Osteoblast (primary cell): ENCODE measurements at regions not wholly inside any gene's neighbourhood (a gene's known extent, or its start where the extent isn't known, plus 50 kb on each side); places are given as distances from the start of the nearest gene placed in this dataset.
"Not testable (repeated sequence)": the region's sequence is repeated elsewhere in the genome, so short reads cannot be mapped to it uniquely, and the experiment has no call there.

Experiments
- DNase-seq: peaks from one replicate; pipeline ENCODE4 v3.0.0; 2011; ENCODE audit warnings: low spot score, mixed read lengths; ENCODE audit not compliant: insufficient read length; ENCODE audit errors: missing footprints
- H2AFZ ChIP-seq: 2 replicates; pipeline ENCODE4 v1.6.0; 2011; ENCODE audit warnings: mild to moderate bottlenecking, low read length
- H3K27ac ChIP-seq: 2 replicates; pipeline ENCODE4 v1.5.1; 2011; ENCODE audit warnings: mild to moderate bottlenecking, low read depth, low read length, moderate library complexity
- H3K27me3 ChIP-seq: 2 replicates; pipeline ENCODE4 v1.6.0; 2012; ENCODE audit warnings: mild to moderate bottlenecking, control low read depth, inconsistent platforms, low read length, moderate library complexity; ENCODE audit not compliant: insufficient read depth
- H3K36me3 ChIP-seq: 2 replicates; pipeline ENCODE4 v1.5.1; 2011; ENCODE audit warnings: mild to moderate bottlenecking, low read length, control low read depth, moderate library complexity; ENCODE audit not compliant: insufficient read depth
- H3K4me1 ChIP-seq: 2 replicates; pipeline ENCODE4 v1.5.1; 2011; ENCODE audit warnings: mild to moderate bottlenecking, low read length, control low read depth, moderate library complexity; ENCODE audit not compliant: insufficient read depth
- H3K4me2 ChIP-seq: 2 replicates; pipeline ENCODE4 v1.6.0; 2011; ENCODE audit warnings: mild to moderate bottlenecking, low read length; ENCODE audit not compliant: insufficient read depth
- H3K4me3 ChIP-seq: fragments of 200-600 bp; sonication (generic); 3 replicates; pipeline ENCODE4 v1.5.1; 2012; ENCODE audit warnings: mild to moderate bottlenecking, low read length, inconsistent platforms; ENCODE audit not compliant: insufficient read depth
- H3K79me2 ChIP-seq: 2 replicates; pipeline ENCODE4 v1.6.0; 2012; ENCODE audit warnings: mild to moderate bottlenecking, low read length, control low read depth, inconsistent platforms; ENCODE audit not compliant: insufficient read depth
- H3K9me3 ChIP-seq: 2 replicates; pipeline ENCODE4 v1.5.1; 2011; ENCODE audit warnings: low read depth, low read length, control low read depth
- H4K20me1 ChIP-seq: 2 replicates; pipeline ENCODE4 v1.6.0; 2012; ENCODE audit warnings: mild to moderate bottlenecking, low read length, control low read depth; ENCODE audit not compliant: insufficient read depth
- TF ChIP-seq, protein P1 (sequence below): IDR thresholded peaks from 2 replicates; pipeline ENCODE4 v1.5.1; 2011; ENCODE audit warnings: mild to moderate bottlenecking, low read depth, low read length, moderate library complexity; ENCODE audit errors: extremely low read depth

DNA sequence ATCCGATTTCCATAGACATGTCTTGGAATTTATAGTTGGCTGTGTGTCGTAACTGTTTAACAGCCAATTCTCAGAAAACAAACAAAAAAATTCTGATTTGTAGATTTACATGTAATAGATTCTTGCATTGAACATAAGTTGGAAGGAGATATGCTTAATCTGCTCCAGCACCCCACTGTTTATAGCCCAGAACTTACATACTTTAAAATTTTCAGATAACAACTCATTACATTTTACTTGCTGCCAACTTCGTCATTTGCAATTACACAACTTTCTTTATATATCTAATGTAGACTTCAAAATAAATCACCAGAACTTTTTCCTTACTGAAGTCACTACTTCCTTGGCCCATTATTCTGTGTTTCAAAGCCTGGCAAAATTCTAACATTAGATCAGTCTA lies 472.3 kb upstream of the EYS start:
- Histone ChIP-seq H3K4me1 (no peaks in the 10 kb centered on the region), H3K4me2 (no peak overlapping the region), H3K27ac (no peak overlapping the region), H3K36me3 (no peaks in the 10 kb centered on the region), H3K79me2 (no peaks in the 10 kb centered on the region), H3K27me3 (no peaks in the 10 kb centered on the region), H4K20me1 (no peaks in the 10 kb centered on the region), H3K9me3 (no peaks in the 10 kb centered on the region), H2AFZ (no peak overlapping the region), H3K4me3 (no peak overlapping the region)
- TF ChIP-seq, protein P1, sequence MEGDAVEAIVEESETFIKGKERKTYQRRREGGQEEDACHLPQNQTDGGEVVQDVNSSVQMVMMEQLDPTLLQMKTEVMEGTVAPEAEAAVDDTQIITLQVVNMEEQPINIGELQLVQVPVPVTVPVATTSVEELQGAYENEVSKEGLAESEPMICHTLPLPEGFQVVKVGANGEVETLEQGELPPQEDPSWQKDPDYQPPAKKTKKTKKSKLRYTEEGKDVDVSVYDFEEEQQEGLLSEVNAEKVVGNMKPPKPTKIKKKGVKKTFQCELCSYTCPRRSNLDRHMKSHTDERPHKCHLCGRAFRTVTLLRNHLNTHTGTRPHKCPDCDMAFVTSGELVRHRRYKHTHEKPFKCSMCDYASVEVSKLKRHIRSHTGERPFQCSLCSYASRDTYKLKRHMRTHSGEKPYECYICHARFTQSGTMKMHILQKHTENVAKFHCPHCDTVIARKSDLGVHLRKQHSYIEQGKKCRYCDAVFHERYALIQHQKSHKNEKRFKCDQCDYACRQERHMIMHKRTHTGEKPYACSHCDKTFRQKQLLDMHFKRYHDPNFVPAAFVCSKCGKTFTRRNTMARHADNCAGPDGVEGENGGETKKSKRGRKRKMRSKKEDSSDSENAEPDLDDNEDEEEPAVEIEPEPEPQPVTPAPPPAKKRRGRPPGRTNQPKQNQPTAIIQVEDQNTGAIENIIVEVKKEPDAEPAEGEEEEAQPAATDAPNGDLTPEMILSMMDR = no peak
- DNase-seq = no peak

DNA sequence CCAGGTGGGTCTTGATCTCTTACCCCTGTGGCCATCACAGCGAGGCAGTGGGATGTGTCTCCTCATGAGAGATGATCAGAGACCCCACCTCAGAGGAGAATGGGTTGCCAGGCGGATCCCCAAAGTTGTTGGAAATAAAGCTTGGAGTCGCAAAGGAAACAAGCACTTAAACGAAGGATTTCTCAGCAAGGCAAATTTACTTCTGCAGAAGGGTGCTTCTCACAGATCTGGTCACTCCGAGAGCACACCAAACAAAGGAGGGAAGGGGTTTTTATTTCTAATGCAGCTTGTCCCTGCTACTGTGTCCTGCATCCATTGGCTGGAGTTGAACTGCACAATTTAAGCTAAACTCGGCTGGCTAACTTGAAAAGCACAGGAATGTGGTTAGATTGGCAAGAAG lies 466.6 kb upstream of the EYS start:
- Histone ChIP-seq H3K4me1 (no peaks in the 10 kb centered on the region), H3K9me3 (peaks cover 7% of the 10 kb centered on the region), H2AFZ (no peak overlapping the region), H3K4me2 (no peak overlapping the region), H3K27ac (no peak overlapping the region), H3K4me3 (no peak overlapping the region), H3K36me3 (no peaks in the 10 kb centered on the region), H3K27me3 (no peaks in the 10 kb centered on the region), H3K79me2 (no peaks in the 10 kb centered on the region), H4K20me1 (no peaks in the 10 kb centered on the region)
- TF ChIP-seq, protein P1 = no peak
- DNase-seq = no peak

DNA sequence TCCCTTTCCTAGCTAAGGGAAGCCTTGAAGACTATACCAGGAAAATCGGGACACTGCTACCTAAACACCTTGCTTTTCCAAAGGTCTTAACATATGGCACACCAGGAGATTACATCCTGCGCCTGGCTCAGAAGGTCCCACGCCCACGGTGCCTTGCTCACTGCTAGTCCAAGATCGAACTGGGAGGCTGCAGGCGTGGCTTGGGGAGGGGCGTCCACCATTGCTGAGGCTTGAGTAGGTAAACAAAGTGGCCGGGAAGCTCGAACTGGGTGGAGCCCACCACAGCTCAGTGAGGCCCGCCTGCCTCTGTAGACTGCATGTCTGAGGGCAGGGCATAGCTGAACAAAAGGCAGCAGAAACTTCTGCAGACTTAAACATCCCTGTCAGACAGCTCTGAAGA lies 459.7 kb upstream of the EYS start:
- not testable (repeated sequence) for DNase-seq, H3K9me3 ChIP-seq, H3K79me2 ChIP-seq, H3K36me3 ChIP-seq, H3K4me3 ChIP-seq, H3K27me3 ChIP-seq, H4K20me1 ChIP-seq, H3K27ac ChIP-seq, H3K4me1 ChIP-seq, H3K4me2 ChIP-seq, H2AFZ ChIP-seq

DNA sequence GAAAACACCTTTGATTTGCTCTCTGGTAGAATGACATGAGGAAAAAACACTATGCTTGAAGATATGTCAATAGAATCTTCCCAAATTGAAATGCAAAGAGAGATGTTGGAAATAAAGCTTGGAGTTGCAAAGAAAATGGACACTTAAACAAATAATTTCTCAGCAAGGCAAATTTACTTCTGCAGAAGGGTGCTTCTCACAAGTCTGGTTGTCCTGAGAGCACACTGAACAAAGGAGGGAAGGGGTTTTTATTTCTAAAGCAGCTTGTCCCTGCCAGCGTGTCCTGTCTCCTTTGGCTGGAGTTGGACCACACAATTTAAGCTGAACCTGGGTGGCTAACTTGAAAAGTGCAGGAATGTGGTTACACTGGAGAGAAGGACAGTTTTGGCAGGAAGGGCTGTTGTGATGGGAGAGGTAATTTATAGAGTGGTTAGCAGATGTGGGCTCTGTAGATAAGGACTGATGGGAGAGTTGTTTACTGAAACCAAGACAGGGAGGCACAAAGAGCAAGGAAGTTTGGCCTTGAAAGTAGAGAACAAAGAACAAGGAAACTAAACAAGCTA lies 454.6 kb upstream of the EYS start:
- no peak overlapping the region for H3K27ac ChIP-seq
- peaks cover 3% of the 10 kb centered on the region for H3K9me3 ChIP-seq
- TF ChIP-seq, protein P1 = no peak
- no peak overlapping the region for H2AFZ ChIP-seq
- no peaks in the 10 kb centered on the region for H3K4me1 ChIP-seq
- H3K79me2 ChIP-seq = no peaks in the 10 kb centered on the region
- DNase-seq = no peak
- no peaks in the 10 kb centered on the region for H3K36me3 ChIP-seq
- no peak overlapping the region for H3K4me3 ChIP-seq
- no peaks in the 10 kb centered on the region for H3K27me3 ChIP-seq
- H4K20me1 ChIP-seq = no peaks in the 10 kb centered on the region
- H3K4me2 ChIP-seq = no peak overlapping the region

DNA sequence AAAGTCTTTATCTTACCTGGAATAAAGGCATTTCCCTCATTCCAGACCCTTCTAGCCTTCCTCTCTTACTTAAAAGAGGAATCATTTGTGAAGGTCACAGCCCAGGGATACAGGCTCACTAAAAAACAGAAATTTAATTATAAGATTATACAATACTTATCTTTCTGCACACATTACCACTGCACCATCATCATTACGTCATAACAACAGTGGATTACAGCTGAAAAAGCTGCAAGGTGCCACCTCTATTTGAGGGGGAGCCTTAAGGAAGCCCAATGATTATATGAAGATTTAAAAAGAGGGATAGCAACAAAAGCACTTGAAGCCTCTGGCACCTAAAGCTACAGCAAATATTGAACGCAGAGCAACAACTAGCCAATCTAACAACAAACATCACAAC lies 452.9 kb upstream of the EYS start:
- no peaks in the 10 kb centered on the region for H3K36me3 ChIP-seq
- no peak overlapping the region for H3K4me2 ChIP-seq
- TF ChIP-seq, protein P1 = no peak
- peaks cover 3% of the 10 kb centered on the region for H3K9me3 ChIP-seq
- no peaks in the 10 kb centered on the region for H3K4me1 ChIP-seq
- no peaks in the 10 kb centered on the region for H4K20me1 ChIP-seq
- H3K79me2 ChIP-seq = no peaks in the 10 kb centered on the region
- no peak for DNase-seq
- H3K4me3 ChIP-seq = no peak overlapping the region
- no peak overlapping the region for H2AFZ ChIP-seq
- H3K27me3 ChIP-seq = no peaks in the 10 kb centered on the region
- no peak overlapping the region for H3K27ac ChIP-seq
